ENCODE measurements at regions not wholly inside any gene's neighbourhood (a gene's known extent, or its start where the extent isn't known, plus 50 kb on each side); places are given as distances from the start of the nearest gene placed in this dataset.
"Not testable (repeated sequence)": the region's sequence is repeated elsewhere in the genome, so short reads cannot be mapped to it uniquely, and the experiment has no call there.

DNA sequence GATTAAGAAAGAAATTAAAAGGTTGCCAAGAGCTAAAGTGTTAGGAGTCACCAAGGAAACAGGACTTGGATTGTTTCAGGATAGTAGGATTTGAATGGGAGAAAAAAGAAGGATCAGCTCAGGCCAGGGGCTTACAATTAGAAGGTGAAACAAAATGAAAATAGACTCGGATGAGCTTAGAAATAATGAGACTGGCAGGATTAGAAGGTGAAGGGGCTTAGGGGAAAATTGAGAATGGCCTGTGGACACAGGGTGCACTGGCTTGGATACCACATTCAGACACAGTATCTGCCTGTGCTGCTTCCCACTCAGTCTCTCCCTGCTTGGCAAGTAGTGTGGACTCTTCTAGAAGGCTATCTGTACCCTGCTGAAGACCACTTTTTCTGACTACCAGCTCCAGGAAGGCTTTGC lies 206.1 kb upstream of the ATP10A start:
- no peak for DNase-seq

DNA sequence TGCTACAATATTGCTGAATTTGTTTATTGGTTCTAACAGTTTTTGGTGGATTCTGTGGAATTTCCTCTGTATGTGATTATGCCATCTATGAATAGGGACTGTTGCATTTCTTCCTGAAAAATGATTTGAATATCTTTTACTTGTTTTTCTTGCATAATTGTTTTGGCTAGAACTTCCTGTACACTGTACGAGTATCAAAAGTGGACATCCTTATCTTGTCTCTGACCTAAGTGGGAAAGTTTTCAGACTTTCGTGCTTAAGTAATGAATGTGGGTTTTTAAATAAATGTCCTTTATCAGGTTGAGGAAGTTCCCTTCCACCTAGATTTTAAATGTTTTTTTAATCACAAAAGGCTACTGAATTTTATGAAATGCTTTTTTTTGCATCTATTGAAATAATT lies 203.8 kb upstream of the ATP10A start:
- no peak for DNase-seq

DNA sequence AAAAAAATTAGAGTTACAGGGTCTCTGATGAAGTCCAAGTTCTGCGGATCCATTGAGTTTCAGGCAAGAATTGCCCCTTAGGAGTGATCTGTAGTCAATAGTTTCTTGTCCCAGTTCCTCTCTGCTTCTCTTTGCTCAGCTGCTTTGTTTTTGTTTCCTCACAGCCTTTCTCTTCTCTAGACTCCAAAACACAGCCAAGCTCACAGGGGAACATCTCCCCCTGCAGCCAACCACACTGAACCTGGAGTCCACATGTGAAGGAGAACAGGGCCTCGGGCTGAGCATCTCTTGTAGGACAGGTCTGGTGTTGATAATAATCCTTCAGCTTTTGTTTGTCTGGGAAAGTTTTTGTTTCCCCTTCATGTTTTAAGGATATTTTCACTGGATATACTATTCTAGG lies 202.6 kb upstream of the ATP10A start:
- DNase-seq = no peak

DNA sequence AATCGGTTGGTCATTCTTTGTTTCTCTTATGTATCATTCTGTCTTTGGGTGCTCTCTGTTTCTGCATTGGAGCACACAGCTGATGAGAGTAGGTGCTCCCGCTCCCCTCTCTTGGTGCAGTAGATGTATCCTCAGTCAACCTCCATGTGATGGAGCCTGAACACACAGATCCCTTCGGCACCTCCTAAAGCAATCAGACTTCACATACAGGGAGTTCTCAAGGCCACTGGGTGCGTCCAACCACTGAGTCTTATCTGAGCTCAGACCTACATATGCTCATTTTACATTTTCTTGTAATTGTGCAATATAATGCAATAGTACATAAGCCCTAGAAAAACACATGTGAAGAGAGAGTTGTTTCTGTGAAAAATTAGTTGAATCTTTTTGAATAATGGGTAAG lies 198.1 kb upstream of the ATP10A start:
- no peak for DNase-seq

DNA sequence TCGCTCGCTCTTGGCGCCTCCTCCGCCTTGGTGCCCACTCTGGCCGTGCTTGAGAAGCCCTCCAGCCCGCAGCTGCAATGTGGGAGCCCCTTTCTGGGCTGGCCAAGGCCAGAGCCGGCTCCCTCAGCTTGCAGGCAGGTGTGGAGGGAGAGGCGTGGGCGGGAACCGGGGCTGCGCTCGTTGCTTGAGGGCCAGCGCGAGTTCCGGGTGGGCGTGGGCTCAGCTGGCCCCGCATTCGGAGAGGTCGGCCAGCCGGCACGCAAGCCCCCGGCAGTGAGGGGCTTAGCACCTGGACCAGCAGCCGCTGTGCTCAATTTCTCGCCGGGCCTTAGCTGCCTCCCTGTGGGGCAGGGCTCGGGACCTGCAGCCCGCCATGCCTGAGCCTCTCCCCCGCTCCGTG lies 193.6 kb upstream of the ATP10A start:
- not testable (repeated sequence) for DNase-seq

DNA sequence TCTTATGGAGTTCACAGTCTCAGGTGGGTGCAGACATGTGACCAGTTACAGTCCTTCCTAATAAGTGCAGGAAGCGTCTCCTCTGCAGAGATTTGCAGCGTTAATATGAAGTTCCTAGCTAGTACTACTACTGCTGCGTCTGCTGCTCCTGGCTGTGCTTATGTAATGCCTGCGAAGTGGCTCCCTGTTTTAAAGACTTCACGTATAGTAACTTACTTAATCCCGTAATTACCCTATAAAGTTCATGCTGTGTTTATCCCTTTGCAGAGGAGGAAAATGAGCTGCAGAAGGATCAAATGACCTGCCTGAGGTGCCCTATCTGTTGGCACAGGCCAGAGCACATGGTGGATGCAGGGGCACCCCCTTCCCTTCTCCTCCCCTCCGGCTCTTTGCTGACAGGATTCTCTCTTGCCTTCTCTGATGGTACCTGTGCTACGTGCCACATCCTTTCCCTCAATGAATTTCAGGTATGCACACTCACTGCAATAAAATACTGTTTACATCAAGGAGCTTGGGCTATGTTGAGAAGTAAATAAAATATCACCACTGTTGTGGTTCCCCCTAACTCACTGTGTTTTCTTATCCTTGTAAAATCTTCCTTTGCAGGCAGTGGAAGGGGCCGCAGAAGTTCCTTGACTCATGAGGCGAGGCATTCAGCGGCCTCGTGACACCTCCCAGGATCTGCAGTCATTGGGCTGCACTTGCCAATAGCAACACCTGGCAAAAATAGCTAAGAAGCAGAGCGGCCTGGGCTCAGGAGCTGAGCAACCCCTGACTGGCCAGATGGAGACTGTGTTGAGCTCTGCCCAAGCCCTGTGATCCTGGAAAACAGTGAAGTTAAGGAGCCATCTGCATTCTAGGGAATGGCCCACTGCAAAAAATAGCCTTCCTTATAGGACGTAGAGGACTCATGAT lies 188.9 kb upstream of the ATP10A start:
- no peak for DNase-seq

DNA sequence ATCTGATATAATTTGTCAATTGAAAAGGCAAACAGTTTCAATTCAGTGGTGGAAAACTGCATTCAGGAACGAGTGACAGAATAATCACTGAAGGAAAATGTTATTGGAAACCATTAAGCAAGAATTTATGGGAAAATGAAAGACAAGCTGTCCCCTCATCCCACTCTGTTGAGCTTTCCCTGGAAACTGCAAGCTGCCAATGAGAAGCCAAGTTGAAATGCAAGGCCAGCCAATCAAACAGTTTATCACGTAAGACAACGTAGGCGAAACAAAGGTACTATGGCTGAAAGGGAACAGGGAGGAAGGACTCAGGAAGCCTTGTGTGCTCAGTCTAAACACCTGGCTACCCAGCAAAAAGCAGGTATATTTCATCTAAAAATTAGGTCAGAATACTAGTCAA lies 187.9 kb upstream of the ATP10A start:
- no peak for DNase-seq

DNA sequence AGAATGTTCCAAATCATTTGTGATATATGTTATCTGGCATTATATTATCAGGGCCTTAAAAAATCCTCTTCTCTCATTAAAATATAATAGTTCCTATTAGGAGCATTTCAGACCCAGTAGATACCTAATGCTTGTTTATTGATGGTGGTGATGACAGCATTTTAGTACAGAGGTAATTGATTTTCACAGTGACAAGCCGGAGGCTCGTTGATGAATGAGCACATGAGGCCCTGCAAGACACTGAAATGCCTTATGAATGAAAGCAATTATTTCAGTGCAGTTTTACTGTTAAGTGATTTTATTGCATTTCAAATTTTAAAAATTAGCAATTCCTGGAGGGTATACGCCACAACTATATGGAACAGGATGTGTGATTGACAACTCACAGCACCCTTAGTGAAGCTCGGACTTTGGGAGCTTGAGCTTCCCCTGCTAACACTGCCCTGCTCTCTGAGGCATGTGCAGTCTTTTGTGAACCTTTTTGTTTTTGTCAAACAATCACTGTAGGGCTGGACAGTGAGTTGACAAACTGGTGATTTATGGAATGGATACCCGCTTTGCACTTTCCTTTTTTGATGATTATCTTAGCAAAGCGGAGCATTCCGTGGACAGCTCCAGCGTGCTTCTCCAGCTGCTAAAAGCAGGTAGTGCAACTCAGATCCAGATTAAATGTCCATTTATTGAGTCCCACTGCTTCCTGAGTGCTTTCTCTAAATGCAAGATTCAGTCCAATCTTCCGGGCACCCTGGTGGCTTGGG lies 187.0 kb upstream of the ATP10A start:
- DNase-seq = no peak

DNA sequence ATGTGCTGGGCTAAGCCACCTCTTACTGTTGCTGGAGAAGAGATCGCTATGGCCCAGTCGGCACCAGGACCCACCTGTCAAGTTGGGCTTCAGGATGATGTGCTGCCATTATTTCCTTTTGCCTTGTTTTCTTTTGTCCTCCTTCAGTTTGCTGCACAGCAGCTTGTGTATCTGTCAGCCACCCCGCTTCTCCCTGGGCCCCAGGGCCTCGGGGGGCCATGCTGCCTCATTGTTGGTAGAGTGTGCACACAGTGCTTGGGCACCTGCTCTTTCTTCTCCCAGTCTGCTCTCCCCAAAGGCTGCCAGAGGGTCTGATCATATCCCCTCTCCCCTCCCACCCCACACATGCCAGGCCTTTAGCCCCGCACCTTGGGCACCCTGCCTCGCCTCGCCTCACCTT lies 185.5 kb upstream of the ATP10A start:
- DNase-seq = no peak

DNA sequence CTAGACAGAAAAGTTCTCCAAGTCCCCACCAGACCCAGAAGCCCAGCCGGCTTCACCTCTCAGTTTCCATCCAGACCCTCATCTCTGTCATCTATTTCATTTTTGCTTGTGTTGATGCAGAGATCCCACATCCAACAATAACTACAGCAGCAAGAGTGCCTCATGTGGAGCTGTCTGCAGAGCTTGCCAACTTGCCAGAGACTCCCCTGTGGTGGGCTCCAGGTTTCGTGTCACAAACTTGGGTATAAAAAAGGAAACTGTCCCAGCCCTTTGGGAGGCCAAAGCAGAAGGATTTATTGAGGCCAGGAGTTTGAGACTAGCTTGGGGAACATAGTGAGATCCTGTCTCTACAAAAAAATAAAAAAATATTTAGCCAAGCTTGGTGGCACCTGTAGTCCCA lies 182.4 kb upstream of the ATP10A start:
- no peak for DNase-seq

DNA sequence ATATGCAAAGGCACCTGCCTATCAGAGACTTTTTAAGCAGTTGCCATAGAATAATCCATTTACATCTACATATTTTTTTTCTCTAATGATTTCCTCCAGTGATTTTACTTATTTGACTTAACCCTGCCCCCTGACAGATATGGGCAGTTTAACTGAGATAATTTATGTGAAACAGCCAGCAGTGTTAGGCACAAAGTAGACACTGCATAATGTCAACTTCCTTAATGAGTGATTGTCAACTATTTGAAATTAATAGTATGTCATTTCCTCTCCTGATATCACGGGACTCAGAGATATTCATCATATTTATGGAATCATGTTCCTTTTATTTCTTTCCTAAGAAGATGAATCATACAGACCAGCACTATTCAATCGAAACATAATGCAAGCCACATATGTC lies 179.9 kb upstream of the ATP10A start:
- peak; percentile 2 for DNase-seq

DNA sequence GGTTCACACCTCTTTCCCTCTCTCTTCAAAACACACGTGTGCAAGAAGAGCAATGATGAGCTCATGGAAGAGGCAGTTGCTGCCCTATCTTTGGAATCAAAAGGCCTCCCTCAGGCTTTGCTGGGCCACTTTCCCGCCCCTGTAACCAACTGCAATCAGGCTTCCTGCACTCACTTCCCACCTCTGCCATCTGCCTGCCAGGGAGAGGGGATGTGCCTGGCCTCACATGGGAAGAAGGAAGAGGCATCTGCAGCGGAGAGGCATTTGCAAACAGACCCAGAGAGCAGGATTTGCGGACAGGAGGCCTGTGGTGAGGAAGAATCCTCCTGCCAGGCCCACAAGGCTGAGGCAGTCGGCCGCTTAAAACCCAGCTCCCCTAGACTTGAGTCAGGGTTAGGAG lies 175.6 kb upstream of the ATP10A start:
- no peak for DNase-seq

DNA sequence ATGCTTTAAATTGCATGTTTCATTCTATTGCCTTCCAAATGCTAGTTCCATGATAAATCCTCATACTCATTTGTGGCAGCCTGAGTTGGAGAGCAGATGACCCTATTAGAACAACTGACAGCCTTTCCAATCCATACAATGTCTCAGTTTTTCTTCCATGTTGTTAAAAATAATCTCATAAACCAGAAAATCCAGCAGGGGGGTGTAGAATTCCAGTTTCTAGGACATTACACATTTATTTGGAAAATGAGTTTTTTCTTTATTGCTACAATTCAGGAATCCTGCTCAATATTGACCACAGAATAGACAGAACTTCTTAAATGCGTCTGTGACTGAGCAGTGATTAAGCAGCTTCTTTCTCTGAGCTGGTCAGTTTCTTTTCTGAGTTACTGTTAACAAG lies 174.2 kb upstream of the ATP10A start:
- no peak for DNase-seq

DNA sequence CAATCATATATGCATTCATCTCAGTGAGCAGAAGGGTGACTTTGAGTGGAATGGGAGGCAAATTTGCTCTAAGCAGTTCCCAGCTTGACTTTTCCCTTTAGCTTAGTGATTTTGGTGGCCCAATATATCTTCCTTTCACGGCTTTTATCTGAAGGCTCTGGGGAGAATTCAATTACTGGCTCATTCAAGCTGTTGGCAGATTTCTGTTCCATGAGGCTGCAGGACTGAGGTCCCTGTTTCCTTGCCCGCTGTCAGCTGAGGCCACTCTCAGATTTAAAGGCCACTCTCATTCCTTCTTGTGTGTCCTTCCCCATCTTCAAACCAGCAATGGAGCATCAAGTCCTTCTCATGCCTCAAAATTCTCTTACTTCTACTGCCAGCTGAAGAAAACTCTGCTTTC lies 170.4 kb upstream of the ATP10A start:
- no peak for DNase-seq

DNA sequence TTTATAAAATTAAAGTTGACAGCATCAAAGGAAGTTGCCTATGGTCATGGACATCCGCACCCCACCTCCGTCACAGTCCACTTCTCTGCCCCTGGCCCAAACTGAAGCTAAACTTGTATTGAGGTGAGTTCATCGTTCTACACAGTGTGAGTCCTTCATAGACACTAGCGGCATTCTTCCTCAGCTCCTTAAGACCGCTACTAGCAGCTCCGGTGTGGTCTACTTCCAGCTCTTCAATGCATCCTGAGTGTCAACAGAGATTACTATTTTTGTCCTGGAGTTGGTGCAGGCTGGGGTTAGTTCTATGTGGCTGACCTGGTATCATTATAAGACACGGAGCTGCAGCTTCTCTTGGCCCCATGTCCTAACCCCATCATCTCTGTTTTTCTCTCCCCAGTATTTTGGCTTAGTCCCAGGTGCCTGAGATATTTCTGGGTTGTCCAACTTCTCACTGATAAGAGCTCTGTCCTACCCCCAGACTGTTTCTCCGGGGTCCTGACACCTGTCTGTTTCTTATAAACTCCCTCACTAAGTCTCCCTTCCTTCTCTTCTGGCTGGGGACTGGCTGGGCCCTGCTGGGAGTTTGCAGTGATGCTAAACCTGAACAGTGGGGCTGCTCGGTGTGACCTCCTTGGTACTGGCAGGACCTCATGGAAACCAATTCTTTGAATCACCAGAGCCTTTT lies 169.2 kb upstream of the ATP10A start:
- no peak for DNase-seq

DNA sequence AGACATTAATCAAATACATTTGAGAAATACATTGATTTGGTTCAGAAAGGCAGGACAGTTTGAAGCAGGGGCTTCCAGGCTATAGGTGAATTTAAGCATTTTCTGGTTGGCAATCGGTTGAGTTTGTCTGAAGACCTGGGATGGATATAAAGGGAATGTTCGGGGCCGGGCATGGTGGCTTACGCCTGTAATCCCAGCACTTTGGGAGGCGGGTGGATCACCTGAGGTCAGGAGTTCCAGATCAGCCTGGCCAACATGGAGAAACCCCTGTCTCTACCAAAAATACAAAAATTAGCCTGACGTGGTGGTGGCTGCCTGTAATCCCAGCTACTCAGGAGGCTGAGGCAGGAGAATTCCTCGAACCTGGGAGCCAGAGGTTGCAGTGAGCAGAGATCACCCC lies 166.5 kb upstream of the ATP10A start:
- not testable (repeated sequence) for DNase-seq

DNA sequence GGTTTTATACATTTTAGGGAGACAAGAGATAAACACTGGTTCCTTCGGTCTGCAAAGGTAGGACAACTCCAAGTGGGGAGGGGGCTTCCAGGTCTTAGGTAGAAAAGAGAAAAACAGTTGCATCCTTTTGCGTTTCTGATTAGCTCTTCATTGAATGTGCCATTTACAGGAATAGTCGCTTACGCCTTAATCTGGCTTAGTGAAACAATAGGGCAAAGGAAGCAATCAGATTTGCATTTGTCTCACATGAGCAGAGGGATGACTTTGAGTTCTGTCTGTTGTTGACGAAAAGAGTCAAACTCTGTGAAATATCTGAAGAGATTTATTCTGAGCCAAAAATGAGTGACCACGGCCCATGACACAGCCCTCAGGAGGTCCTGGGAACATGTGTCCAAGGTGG lies 166.0 kb upstream of the ATP10A start:
- DNase-seq = no peak

DNA sequence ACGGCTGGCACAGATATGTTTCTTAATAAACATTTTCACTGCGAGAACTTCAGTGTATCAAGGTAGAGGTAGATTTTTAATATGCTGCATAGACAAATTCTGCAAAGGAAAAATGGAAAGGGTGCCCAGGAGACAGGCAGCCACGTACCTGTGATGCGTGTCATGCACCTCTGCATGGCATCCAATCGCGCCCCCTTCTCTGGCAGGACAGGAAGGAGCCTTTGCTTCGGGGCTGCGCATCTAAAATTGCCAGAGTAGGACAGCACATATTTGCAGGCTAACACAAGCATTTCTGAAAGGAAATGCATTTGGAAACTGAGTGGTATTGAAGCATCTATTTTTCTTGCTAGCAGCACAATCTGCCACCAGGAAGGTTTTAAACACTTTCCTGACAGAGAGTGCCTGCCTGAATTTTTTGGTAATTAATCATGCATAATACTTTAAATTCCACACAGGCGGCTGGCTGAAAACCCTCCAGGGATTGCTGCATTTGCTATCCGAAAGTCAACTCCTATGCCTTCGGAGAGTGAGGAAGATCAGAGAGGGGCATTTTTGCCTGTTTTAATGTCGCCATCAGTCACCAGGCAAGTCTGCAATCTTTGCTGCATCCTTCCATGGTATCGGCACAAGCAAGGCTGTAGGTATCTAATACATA lies 165.1 kb upstream of the ATP10A start:
- DNase-seq = no peak

DNA sequence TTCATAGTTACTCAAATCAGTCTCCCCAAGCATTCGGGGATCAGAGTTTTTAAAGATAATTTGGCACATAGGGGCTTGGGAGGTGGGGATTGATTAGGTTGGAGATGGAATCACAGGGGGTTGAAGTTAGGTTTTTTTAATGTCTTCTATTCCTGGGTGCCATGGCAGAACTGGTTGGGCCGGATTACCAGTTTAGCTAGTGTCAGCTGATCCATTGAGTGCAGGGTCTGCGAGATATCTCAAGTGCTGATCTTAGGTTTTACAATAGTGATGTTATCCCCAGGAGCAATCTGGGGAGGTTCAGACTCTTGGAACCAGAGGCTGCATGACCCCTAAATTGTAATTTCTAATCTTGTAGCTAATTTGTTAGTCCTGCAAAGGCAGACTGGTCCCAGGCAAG lies 163.5 kb upstream of the ATP10A start:
- not testable (repeated sequence) for DNase-seq

DNA sequence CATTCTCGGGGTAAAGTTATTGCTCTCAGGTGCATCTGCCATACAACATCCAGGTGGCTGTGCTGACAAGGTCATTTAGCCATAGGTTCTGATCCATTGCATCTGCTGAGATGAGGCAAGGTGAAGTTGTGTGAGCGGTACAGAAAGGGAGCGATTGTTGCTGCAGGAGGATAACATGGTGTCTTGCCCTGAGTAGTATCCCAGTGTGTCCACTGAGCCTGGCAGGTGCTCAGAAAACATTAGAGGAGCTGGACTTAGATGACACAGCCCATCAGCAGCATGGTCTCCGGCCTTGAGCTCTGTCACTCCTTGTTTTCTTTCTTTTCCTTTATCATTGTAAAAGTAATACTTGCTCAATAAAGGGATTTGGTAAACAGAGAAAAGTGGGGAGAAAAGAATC lies 161.1 kb upstream of the ATP10A start:
- DNase-seq = no peak

DNA sequence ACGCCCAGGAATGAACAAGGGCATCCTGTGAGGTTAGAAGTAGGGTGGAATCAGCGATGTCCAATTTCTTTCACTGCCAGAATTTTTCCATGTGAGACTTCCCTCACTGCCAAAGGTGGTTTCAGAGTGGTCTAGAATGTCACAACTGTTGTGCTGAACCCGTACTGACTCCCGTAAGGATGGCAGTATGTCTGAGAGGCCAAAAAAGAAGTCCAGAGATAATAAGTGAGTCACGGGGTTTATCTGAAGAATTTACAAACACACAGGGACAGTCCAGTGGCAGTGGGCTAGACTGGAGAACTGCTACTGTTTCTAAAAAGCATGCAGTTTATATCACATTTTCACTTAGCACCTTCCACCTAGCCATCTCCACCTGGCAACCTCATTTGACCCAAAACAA lies 160.6 kb upstream of the ATP10A start:
- no peak for DNase-seq

DNA sequence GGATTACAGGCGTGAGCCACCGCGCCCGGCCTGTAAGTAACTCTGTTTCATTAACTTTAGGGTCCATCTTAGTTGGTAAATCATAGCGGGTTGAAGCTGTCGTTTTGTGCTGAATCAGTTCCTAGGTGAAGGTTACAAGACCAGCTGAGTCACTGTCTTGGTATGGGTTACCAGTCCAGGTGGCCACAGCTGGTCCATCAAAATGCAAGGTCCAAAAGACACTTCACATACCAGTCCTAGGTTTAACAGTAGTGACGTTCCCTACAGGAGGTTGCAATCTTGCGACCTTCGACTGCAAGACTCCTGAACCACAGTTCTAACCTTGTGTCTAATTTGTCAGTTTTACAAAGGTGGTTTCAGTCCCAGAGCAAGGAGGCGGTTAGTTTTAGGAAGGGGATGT lies 160.1 kb upstream of the ATP10A start:
- no peak for DNase-seq

DNA sequence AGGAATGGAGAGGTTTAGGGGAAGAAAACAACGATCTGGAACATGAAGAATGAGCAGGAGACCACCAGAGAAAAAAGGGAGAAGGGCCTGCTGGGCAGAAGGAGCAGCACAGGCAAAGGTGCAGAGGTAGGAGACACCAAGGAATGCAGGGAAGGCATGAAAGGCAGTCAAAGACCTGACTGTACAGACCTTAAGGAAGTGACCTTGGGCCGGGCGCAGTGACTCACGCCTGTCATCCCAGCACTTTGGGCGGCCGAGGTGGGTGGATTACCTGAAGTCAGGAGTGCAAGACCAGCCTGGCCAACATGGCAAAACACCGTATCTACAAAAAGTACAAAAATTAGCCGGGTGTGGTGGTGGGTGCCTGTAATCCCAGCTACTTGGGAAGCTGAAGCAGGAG lies 157.7 kb upstream of the ATP10A start:
- no peak for DNase-seq
